Gastroesophageal sphincter (tissue), 4 donors: ENCODE measurements at regions not wholly inside any gene's neighbourhood (a gene's known extent, or its start where the extent isn't known, plus 50 kb on each side); places are given as distances from the start of the nearest gene placed in this dataset.

ENCODE experiments used
- ATAC-seq: fragments of 150-250 bp; one replicate; pipeline ENCODE4 v1.9.1; 2016; ENCODE audit warnings: mild to moderate bottlenecking, moderate library complexity
- H3K27ac ChIP-seq, 4 donors: fragments of 200-600 bp; sonication (generic) in 3 of 4; 1 replicate in 3 of 4; 2 replicates in 1 of 4; pipeline ENCODE4 v1.5.1; 2016 to 2019
- H3K27me3 ChIP-seq: fragments of 200-600 bp; sonication (generic); one replicate; pipeline ENCODE4 v1.5.1; 2019
- H3K36me3 ChIP-seq, 2 donors: fragments of 200-600 bp; sonication (generic); one replicate each; pipeline ENCODE4 v1.5.1; 2019; ENCODE audit warnings: control low read depth in 1 of 2
- H3K4me1 ChIP-seq, 3 donors: fragments of 200-600 bp; sonication (generic); 1 replicate in 2 of 3; 2 replicates in 1 of 3; pipeline ENCODE4 v1.5.1; 2016 to 2019; ENCODE audit warnings: control low read depth in 2 of 3
- H3K4me3 ChIP-seq, 2 donors: fragments of 200-600 bp; sonication (generic); one replicate each; pipeline ENCODE4 v1.5.1; 2019; ENCODE audit warnings: mild to moderate bottlenecking in 1 of 2, moderate library complexity in 1 of 2
- H3K9me3 ChIP-seq, 3 donors: fragments of 200-600 bp; sonication (generic); one replicate each; pipeline ENCODE4 v1.5.1; 2017 to 2019; ENCODE audit warnings: control low read depth in 2 of 3
- CTCF ChIP-seq, 4 experiments: fragments of 200-600 bp in 2 of 4; fragments of 450-650 bp in 2 of 4; sonication (generic) in 1 of 4; IDR thresholded peaks; one replicate each; pipeline ENCODE4 v1.5.1; 2017 to 2019; ENCODE audit warnings: antibody characterized with exemption in 4 of 4, mild to moderate bottlenecking in 2 of 4, moderate library complexity in 2 of 4
- EP300 ChIP-seq: sonication (generic); formaldehyde crosslinking; IDR thresholded peaks from one replicate; pipeline ENCODE4 v1.6.1; 2017; ENCODE audit warnings: antibody characterized with exemption, mild to moderate bottlenecking
- POLR2A ChIP-seq, 2 donors: fragments of 450-650 bp; IDR thresholded peaks; one replicate each; pipeline ENCODE4 v1.6.1; 2017; ENCODE audit warnings: antibody characterized with exemption in 2 of 2, mild to moderate bottlenecking in 2 of 2, moderate library complexity in 1 of 2
- POLR2AphosphoS5 ChIP-seq: sonication (generic); formaldehyde crosslinking; IDR thresholded peaks from one replicate; pipeline ENCODE4 v1.6.1; 2017; ENCODE audit warnings: antibody characterized with exemption
- WGBS, 2 donors: methylation state at CpG; one replicate each; pipeline ENCODE4 v1.1.5; 2018; ENCODE audit warnings: low coverage in 1 of 2; 5-methylcytosine and 5-hydroxymethylcytosine counted together

GRCh38 chr16:52069866-52070265 is 477.1 kb downstream of the TOX3 start:
- Histone ChIP-seq H3K36me3 (no peaks in the 10 kb centered on the region), H3K9me3 (no peaks in the 10 kb centered on the region), H3K4me1 (no peaks in the 10 kb centered on the region), H3K27me3 (no peaks in the 10 kb centered on the region), H3K4me3 (no peak overlapping the region), H3K27ac (no peak overlapping the region)
- TF ChIP-seq POLR2AphosphoS5 (no peak), CTCF (IDR thresholded peaks at IDR 0.05) (no peak), POLR2A (IDR thresholded peaks at IDR 0.05) (no peak), EP300 (no peak)
- no peak for ATAC-seq
- WGBS, 2 donors, result 6 to 29% methylated on average over 3 of the region's 3 CpGs

- no peaks in the 10 kb centered on the region for H3K36me3 ChIP-seq
- H3K9me3 ChIP-seq, result no peaks in the 10 kb centered on the region
- TF ChIP-seq EP300 (no peak), CTCF (IDR thresholded peaks at IDR 0.05) (no peak), POLR2A (IDR thresholded peaks at IDR 0.05) (no peak), POLR2AphosphoS5 (no peak)
- no peak overlapping the region for H3K4me3 ChIP-seq
- no peaks in the 10 kb centered on the region for H3K4me1 ChIP-seq
- H3K27ac ChIP-seq, result no peak overlapping the region
- ATAC-seq, result no peak
- no peaks in the 10 kb centered on the region for H3K27me3 ChIP-seq
- 17 to 28% methylated on average over 7 of the region's 8 CpGs for WGBS, 2 donors
These were observed 478.4 kb downstream of the TOX3 start for GRCh38 chr16:52068447-52069074.

- no peak overlapping the region for H3K4me3 ChIP-seq
- ATAC-seq, result no peak
- H3K4me1 ChIP-seq, result no peaks in the 10 kb centered on the region
- no peak for TF ChIP-seq POLR2A (IDR thresholded peaks at IDR 0.05)
- no peak for TF ChIP-seq EP300
- TF ChIP-seq CTCF (IDR thresholded peaks at IDR 0.05), result no peak
- TF ChIP-seq POLR2AphosphoS5, result no peak
- no peaks in the 10 kb centered on the region for H3K27me3 ChIP-seq
- 35 to 38% methylated on average over 2 of the region's 2 CpGs for WGBS, 2 donors
- no peak overlapping the region for H3K27ac ChIP-seq
- H3K36me3 ChIP-seq, result no peaks in the 10 kb centered on the region
- no peaks in the 10 kb centered on the region for H3K9me3 ChIP-seq
These were observed 480.0 kb downstream of the TOX3 start for GRCh38 chr16:52066962-52067361.

- H3K27me3 ChIP-seq, result no peaks in the 10 kb centered on the region
- no peak overlapping the region for H3K4me3 ChIP-seq
- TF ChIP-seq POLR2AphosphoS5 (no peak), EP300 (no peak), CTCF (IDR thresholded peaks at IDR 0.05) (no peak), POLR2A (IDR thresholded peaks at IDR 0.05) (no peak)
- no peak for ATAC-seq
- no peaks in the 10 kb centered on the region for H3K9me3 ChIP-seq
- no peaks in the 10 kb centered on the region for H3K36me3 ChIP-seq
- H3K27ac ChIP-seq, result no peak overlapping the region
- H3K4me1 ChIP-seq, result no peaks in the 10 kb centered on the region
- WGBS, 2 donors, result 67 to 79% methylated on average over 1 of the region's 1 CpG
These were observed 490.7 kb downstream of the TOX3 start for GRCh38 chr16:52056259-52056658.

GRCh38 chr16:52055381-52055780 is 491.6 kb downstream of the TOX3 start:
- Histone ChIP-seq H3K27me3 (no peaks in the 10 kb centered on the region), H3K9me3 (no peaks in the 10 kb centered on the region), H3K4me3 (no peak overlapping the region), H3K36me3 (no peaks in the 10 kb centered on the region), H3K27ac (no peak overlapping the region), H3K4me1 (no peaks in the 10 kb centered on the region)
- TF ChIP-seq POLR2A (IDR thresholded peaks at IDR 0.05) (no peak), CTCF (IDR thresholded peaks at IDR 0.05) (no peak), POLR2AphosphoS5 (no peak), EP300 (no peak)
- WGBS, 2 donors, result 63 to 70% methylated on average over 2 of the region's 2 CpGs
- no peak for ATAC-seq
